Skeletal muscle tissue (tissue), 3 donors: ENCODE measurements at regions not wholly inside any gene's neighbourhood (a gene's known extent, or its start where the extent isn't known, plus 50 kb on each side); places are given as distances from the start of the nearest gene placed in this dataset.

Source experiments
- H3K27ac ChIP-seq: one replicate; pipeline ENCODE4 v1.7.0; 2013; ENCODE audit warnings: mild to moderate bottlenecking, low read depth, low read length, inconsistent platforms
- H3K27me3 ChIP-seq, 3 donors: one replicate each; pipeline ENCODE4 v1.7.0; 2013; ENCODE audit warnings: low read length in 3 of 3; ENCODE audit not compliant: control insufficient read depth in 3 of 3, insufficient read depth in 3 of 3
- H3K36me3 ChIP-seq, 3 donors: one replicate each; pipeline ENCODE4 v1.7.0; 2013; ENCODE audit warnings: low read length in 3 of 3; ENCODE audit not compliant: control insufficient read depth in 3 of 3, insufficient read depth in 3 of 3
- H3K4me1 ChIP-seq, 3 donors: one replicate each; pipeline ENCODE4 v1.7.0; 2013; ENCODE audit warnings: low read length in 3 of 3, mild to moderate bottlenecking in 3 of 3; ENCODE audit not compliant: control insufficient read depth in 3 of 3, insufficient read depth in 3 of 3
- H3K4me3 ChIP-seq, 3 donors: one replicate each; pipeline ENCODE4 v1.7.0; 2013; ENCODE audit warnings: low read length in 3 of 3
- H3K9ac ChIP-seq, 3 donors: one replicate each; pipeline ENCODE4 v1.7.0; 2013; ENCODE audit warnings: low read length in 3 of 3, mild to moderate bottlenecking in 3 of 3, moderate library complexity in 2 of 3, low read depth in 1 of 3
- H3K9me3 ChIP-seq, 3 donors: one replicate each; pipeline ENCODE4 v1.7.0; 2013; ENCODE audit warnings: low read length in 3 of 3; ENCODE audit not compliant: control insufficient read depth in 3 of 3
- donor health status: Osteomylitis.

DNA sequence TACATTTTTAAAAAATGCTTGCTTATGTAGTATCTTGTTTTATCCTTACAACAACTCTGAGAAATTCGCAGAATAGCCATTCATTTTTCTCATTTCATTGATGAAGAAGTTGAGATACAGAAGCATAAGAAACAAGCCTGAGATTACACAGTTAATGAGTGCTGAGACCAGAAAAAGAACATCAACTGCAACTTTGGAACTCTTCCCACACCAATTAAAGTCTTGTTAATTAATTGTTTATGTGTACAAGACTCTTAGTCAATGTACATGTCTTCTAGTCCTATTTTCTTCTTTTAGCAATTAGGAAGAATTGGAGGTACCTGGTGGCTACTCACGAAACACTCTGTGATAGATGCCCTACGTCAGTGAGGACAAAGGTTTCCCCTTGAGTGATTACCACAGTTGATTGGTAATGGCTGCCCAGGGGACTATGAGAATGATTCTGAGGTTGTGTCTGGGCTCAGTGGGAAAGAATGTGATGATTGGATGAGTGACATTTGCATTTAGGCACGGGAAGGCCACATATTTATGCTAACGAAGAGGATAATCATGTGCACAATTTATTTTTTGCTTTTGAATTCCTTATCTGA, 187.4 kb upstream of the KCNK2 start:
- Histone ChIP-seq H3K4me1 (no peaks in the 10 kb centered on the region), H3K27me3 (no peaks in the 10 kb centered on the region), H3K9me3 (no peaks in the 10 kb centered on the region), H3K4me3 (no peak overlapping the region), H3K27ac (no peak overlapping the region), H3K9ac (no peak overlapping the region), H3K36me3 (no peaks in the 10 kb centered on the region)

GRCh38 chr1:214896921-214897320, 185.6 kb upstream of the KCNK2 start:
- Histone ChIP-seq H3K9ac (no peak overlapping the region), H3K27ac (no peak overlapping the region), H3K4me3 (no peak overlapping the region), H3K4me1 (no peaks in the 10 kb centered on the region), H3K36me3 (no peaks in the 10 kb centered on the region), H3K9me3 (no peaks in the 10 kb centered on the region), H3K27me3 (no peaks in the 10 kb centered on the region)

GRCh38 chr1:214897581-214897980, 185.0 kb upstream of the KCNK2 start:
- no peaks in the 10 kb centered on the region for H3K27me3 ChIP-seq
- H3K4me3 ChIP-seq: no peak overlapping the region
- no peak overlapping the region for H3K9ac ChIP-seq
- no peaks in the 10 kb centered on the region for H3K9me3 ChIP-seq
- no peaks in the 10 kb centered on the region for H3K36me3 ChIP-seq
- H3K4me1 ChIP-seq: no peaks in the 10 kb centered on the region
- H3K27ac ChIP-seq: no peak overlapping the region

DNA sequence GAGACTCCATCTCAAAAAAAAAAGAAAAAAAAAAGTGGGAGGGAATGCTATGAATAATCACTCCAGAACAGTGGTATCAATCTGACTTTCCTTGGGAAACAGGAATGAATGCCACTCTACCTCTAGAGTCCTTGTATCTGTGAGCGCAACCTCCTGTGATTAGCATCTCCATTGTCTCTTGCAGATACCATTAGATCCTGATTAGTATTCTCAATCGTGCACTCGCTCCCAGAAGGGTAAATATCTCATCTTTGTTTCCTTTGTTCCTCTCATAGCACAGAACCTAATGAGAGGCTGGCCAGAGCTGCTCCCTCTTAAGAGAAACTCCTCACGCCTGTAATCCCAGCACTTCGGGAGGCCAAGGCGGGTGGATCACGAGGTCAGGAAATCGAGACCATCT, 184.4 kb upstream of the KCNK2 start:
- no peak overlapping the region for H3K9ac ChIP-seq
- no peaks in the 10 kb centered on the region for H3K36me3 ChIP-seq
- H3K4me3 ChIP-seq: no peak overlapping the region
- H3K27me3 ChIP-seq: no peaks in the 10 kb centered on the region
- no peaks in the 10 kb centered on the region for H3K9me3 ChIP-seq
- H3K27ac ChIP-seq: no peak overlapping the region
- H3K4me1 ChIP-seq: no peaks in the 10 kb centered on the region

DNA sequence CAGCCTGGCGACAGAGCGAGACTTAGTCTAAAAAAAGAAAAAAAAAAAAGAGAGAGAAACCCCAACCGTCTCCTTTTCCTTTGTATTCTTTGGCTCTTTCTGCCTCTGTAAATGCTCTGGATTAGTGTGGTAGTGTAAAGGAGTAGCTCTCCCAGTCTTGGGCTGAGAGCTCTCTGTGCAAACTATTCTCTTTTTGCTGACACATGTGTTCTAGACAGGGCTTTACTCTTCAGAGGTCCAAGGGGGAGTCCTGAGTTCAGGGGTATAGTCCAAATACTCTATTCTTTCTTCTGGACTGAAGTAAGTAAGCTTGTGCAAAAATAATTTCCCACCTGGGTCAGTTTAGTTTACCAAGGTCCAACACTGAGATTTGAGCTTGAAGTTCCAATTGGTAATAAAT, 183.8 kb upstream of the KCNK2 start:
- Histone ChIP-seq H3K9ac (no peak overlapping the region), H3K9me3 (no peaks in the 10 kb centered on the region), H3K4me1 (no peaks in the 10 kb centered on the region), H3K4me3 (no peak overlapping the region), H3K27me3 (no peaks in the 10 kb centered on the region), H3K27ac (no peak overlapping the region), H3K36me3 (no peaks in the 10 kb centered on the region)

DNA sequence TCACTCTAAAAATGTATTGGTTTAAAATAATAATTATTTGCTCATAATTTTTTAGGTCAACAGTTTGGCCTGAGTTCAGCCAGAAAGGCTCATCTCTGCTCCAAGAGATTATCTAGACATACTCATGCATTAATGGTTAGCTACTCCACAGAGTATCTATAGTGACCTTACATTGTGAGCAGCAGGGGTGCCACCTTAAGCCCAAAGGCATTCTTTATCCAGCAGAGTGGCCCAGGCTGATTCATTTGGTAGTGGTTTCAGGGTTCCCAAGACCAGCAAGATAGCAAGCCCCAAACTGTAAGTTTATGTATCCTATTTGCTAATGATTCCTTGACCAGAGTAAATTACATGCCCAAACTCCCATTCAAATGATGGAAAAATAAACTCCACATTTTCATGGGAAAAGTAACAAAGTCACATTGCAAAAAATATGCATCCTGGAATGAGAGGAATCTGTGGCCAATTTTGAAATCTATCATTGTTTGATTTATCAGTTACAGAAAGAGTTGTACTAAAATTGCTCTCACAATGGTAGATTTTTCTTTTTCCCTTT, 182.6 kb upstream of the KCNK2 start:
- H3K27ac ChIP-seq: no peak overlapping the region
- H3K4me3 ChIP-seq: no peak overlapping the region
- no peaks in the 10 kb centered on the region for H3K36me3 ChIP-seq
- no peak overlapping the region for H3K9ac ChIP-seq
- H3K9me3 ChIP-seq: no peaks in the 10 kb centered on the region
- no peaks in the 10 kb centered on the region for H3K27me3 ChIP-seq
- H3K4me1 ChIP-seq: no peaks in the 10 kb centered on the region

GRCh38 chr1:214900590-214900989, 181.9 kb upstream of the KCNK2 start:
- Histone ChIP-seq H3K9ac (no peak overlapping the region), H3K27me3 (no peaks in the 10 kb centered on the region), H3K4me3 (no peak overlapping the region), H3K27ac (no peak overlapping the region), H3K9me3 (no peaks in the 10 kb centered on the region), H3K36me3 (no peaks in the 10 kb centered on the region), H3K4me1 (no peaks in the 10 kb centered on the region)

DNA sequence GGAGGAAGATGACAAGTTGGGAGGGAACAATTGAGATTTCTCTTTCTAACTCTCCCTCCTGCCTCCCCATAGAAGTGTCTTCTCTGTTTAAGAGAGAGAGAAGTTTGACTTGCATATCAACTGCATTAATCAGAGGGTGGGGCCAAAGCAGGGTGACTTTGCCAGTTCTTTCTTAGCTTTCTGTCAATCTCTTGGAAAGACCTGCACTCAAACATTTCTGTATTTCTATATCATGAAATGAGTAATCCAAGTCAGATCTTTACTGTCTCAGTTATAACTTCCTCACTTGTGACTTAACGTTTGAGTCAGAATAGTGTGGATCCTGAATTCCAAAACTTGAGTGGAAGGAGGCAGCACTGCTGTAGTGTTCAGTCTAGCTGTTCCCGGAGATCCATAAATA, 180.8 kb upstream of the KCNK2 start:
- H3K9ac ChIP-seq: no peak overlapping the region
- H3K27me3 ChIP-seq: no peaks in the 10 kb centered on the region
- no peaks in the 10 kb centered on the region for H3K4me1 ChIP-seq
- no peaks in the 10 kb centered on the region for H3K9me3 ChIP-seq
- H3K36me3 ChIP-seq: no peaks in the 10 kb centered on the region
- no peak overlapping the region for H3K4me3 ChIP-seq
- no peak overlapping the region for H3K27ac ChIP-seq

GRCh38 chr1:214902636-214903320, 179.8 kb upstream of the KCNK2 start:
- H3K9ac ChIP-seq: no peak overlapping the region

DNA sequence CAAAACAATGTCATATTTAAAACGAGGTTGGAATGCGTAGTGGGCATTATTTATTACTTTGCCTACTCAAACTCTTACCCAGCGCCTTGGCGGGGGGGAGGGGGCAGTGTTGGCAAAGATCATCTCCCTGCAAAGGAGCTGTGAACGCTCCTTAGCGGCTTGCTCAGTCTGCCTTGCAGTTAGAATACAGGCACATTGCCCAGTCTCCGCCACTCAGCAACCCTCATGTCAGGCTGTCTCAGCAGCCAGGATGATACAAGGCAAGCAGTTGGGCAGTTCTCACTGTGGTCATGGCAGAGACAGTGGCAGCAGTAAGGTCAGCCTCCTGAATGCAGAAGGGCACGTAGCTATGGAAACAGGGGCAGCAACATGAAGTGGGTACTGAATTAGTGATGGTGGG, 170.4 kb upstream of the KCNK2 start:
- H3K9me3 ChIP-seq: no peaks in the 10 kb centered on the region

More at GRCh38 chr1:214902636-214903320, 179.8 kb upstream of the KCNK2 start:
- no peaks in the 10 kb centered on the region for H3K9me3 ChIP-seq
- H3K4me3 ChIP-seq: no peak overlapping the region
- no peaks in the 10 kb centered on the region for H3K27me3 ChIP-seq
- H3K36me3 ChIP-seq: no peaks in the 10 kb centered on the region
- no peaks in the 10 kb centered on the region for H3K4me1 ChIP-seq
- no peak overlapping the region for H3K27ac ChIP-seq

More for the DNA sequence above, 170.4 kb upstream of the KCNK2 start:
- H3K36me3 ChIP-seq: no peaks in the 10 kb centered on the region
- no peaks in the 10 kb centered on the region for H3K4me1 ChIP-seq
- H3K4me3 ChIP-seq: no peak overlapping the region
- H3K27ac ChIP-seq: no peak overlapping the region
- H3K27me3 ChIP-seq: no peaks in the 10 kb centered on the region
- no peak overlapping the region for H3K9ac ChIP-seq
